ENCODE measurements at regions not wholly inside any gene's neighbourhood (a gene's known extent, or its start where the extent isn't known, plus 50 kb on each side); places are given as distances from the start of the nearest gene placed in this dataset.

- peak; percentile 54 for DNase-seq
Observed at GRCh38 chr14:24692382-24693352, 58.7 kb upstream of the GZMB start.

- no peak for DNase-seq
Observed at GRCh38 chr14:24690492-24690891, 56.5 kb upstream of the GZMB start.

GRCh38 chr14:24688030-24688658 lies 54.2 kb upstream of the GZMB start:
- DNase-seq = no peak
